GM23338 (cell line): ENCODE measurements at regions not wholly inside any gene's neighbourhood (a gene's known extent, or its start where the extent isn't known, plus 50 kb on each side); places are given as distances from the start of the nearest gene placed in this dataset.

Experiments
- ATAC-seq: fragments of 200-7000 bp; cut with Tn5 transposase; 3 replicates; pipeline ENCODE4 v1.9.1; 2020
- DNase-seq: peaks from one replicate; pipeline ENCODE4 v3.0.0-alpha.2; 2015; ENCODE audit warnings: low spot score
- H2AFZ ChIP-seq: fragments of 200-600 bp; sonication (generic); 2 replicates; pipeline ENCODE4 v1.8.0; 2016; ENCODE audit warnings: antibody characterized with exemption, mild to moderate bottlenecking, moderate library complexity
- H3F3A ChIP-seq: fragments of 200-600 bp; sonication (generic); replicated peaks from 2 replicates; pipeline ENCODE4 v1.8.0; 2017; ENCODE audit warnings: antibody characterized with exemption, mixed run types, low read depth
- H3K27ac ChIP-seq: fragments of 200-600 bp; sonication (generic); 2 replicates; pipeline ENCODE4 v1.6.1; 2016; ENCODE audit warnings: low read depth
- H3K27me3 ChIP-seq: fragments of 200-600 bp; sonication (generic); 2 replicates; pipeline ENCODE4 v1.8.0; 2016; ENCODE audit warnings: mild to moderate bottlenecking, mixed run types, moderate library complexity; ENCODE audit not compliant: insufficient read depth
- H3K36me3 ChIP-seq: fragments of 200-600 bp; sonication (generic); 2 replicates; pipeline ENCODE4 v1.8.0; 2016; ENCODE audit warnings: mild to moderate bottlenecking; ENCODE audit not compliant: insufficient read depth
- H3K4me1 ChIP-seq: fragments of 200-600 bp; sonication (generic); 2 replicates; pipeline ENCODE4 v1.8.0; 2016; ENCODE audit warnings: mild to moderate bottlenecking, moderate library complexity; ENCODE audit not compliant: insufficient read depth
- H3K4me2 ChIP-seq: fragments of 200-600 bp; sonication (generic); 2 replicates; pipeline ENCODE4 v1.7.1; 2017; ENCODE audit warnings: mixed run types
- H3K4me3 ChIP-seq: fragments of 200-600 bp; sonication (generic); 2 replicates; pipeline ENCODE4 v1.6.1; 2016; ENCODE audit warnings: mixed run types
- H3K79me2 ChIP-seq: fragments of 200-600 bp; sonication (generic); replicated peaks from 2 replicates; pipeline ENCODE4 v1.8.0; 2017; ENCODE audit warnings: mild to moderate bottlenecking; ENCODE audit not compliant: insufficient read depth
- H3K9me2 ChIP-seq: fragments of 200-600 bp; sonication (generic); 2 replicates; pipeline ENCODE4 v1.8.0; 2017; ENCODE audit not compliant: insufficient read depth
- H4K20me1 ChIP-seq: fragments of 200-600 bp; sonication (generic); replicated peaks from 2 replicates; pipeline ENCODE4 v1.8.0; 2017; ENCODE audit warnings: mild to moderate bottlenecking; ENCODE audit not compliant: insufficient read depth
- H3K27ac Mint-ChIP-seq: 2 replicates; pipeline ENCODE4 v1.8.0; 2020; ENCODE audit warnings: inconsistent platforms, mild to moderate bottlenecking, moderate library complexity, mixed read lengths
- H3K27me3 Mint-ChIP-seq: 3 replicates; pipeline ENCODE4 v1.8.0; 2022; ENCODE audit warnings: low read depth, mild to moderate bottlenecking, moderate library complexity, mixed read lengths, inconsistent platforms; ENCODE audit not compliant: insufficient read depth, poor library complexity
- H3K36me3 Mint-ChIP-seq: 3 replicates; pipeline ENCODE4 v1.8.0; 2021; ENCODE audit warnings: low read depth, mild to moderate bottlenecking, inconsistent platforms, moderate library complexity, mixed read lengths
- H3K4me1 Mint-ChIP-seq: 3 replicates; pipeline ENCODE4 v1.8.0; 2020; ENCODE audit warnings: mild to moderate bottlenecking, inconsistent platforms, mixed read lengths
- H3K4me3 Mint-ChIP-seq: 3 replicates; pipeline ENCODE4 v1.8.0; 2021; ENCODE audit warnings: moderate library complexity, mild to moderate bottlenecking, inconsistent platforms, mixed read lengths
- H3K9me3 Mint-ChIP-seq: 3 replicates; pipeline ENCODE4 v1.8.0; 2020; ENCODE audit warnings: moderate library complexity, mild to moderate bottlenecking, inconsistent platforms, mixed read lengths
- CREB1 ChIP-seq: fragments of 250-450 bp; sonication (Bioruptor Pico); IDR thresholded peaks from 2 replicates; pipeline ENCODE4 v1.5.0; 2020; ENCODE audit warnings: low read depth, mild to moderate bottlenecking, moderate library complexity
- EZH2 ChIP-seq: fragments of 200-600 bp; sonication (generic); IDR thresholded peaks from one replicate; pipeline ENCODE4 v1.8.0; 2017; ENCODE audit warnings: antibody characterized with exemption, mild to moderate bottlenecking, low read depth; ENCODE audit not compliant: unreplicated experiment
- EZH2phosphoT487 ChIP-seq: fragments of 200-600 bp; sonication (generic); IDR thresholded peaks from one replicate; pipeline ENCODE4 v1.8.1; 2018; ENCODE audit warnings: antibody characterized with exemption; ENCODE audit not compliant: unreplicated experiment
- JUNB ChIP-seq: IDR thresholded peaks from one replicate; pipeline ENCODE4 v1.6.1; 2016; ENCODE audit warnings: antibody characterized with exemption; ENCODE audit not compliant: unreplicated experiment
- NANOG ChIP-seq: IDR thresholded peaks from 2 replicates; pipeline ENCODE4 v1.6.1; 2016; ENCODE audit warnings: antibody characterized with exemption, borderline replicate concordance
- POLR2AphosphoS5 ChIP-seq: IDR thresholded peaks from 2 replicates; pipeline ENCODE4 v1.6.1; 2016; ENCODE audit warnings: antibody characterized with exemption, low read depth
- REST ChIP-seq: IDR thresholded peaks from one replicate; pipeline ENCODE4 v1.6.1; 2018; ENCODE audit warnings: antibody characterized with exemption; ENCODE audit not compliant: unreplicated experiment
- STAT1 ChIP-seq: IDR thresholded peaks from one replicate; pipeline ENCODE4 v1.6.1; 2016; ENCODE audit warnings: antibody characterized with exemption; ENCODE audit not compliant: unreplicated experiment
- ZNF114 ChIP-seq: fragments of 250-450 bp; sonication (Bioruptor Pico); IDR thresholded peaks from 2 replicates; pipeline ENCODE4 v1.5.0; 2020; ENCODE audit warnings: mild to moderate bottlenecking, moderate library complexity
- ZNF331 ChIP-seq: fragments of 250-450 bp; sonication (Bioruptor Pico); IDR thresholded peaks from 2 replicates; pipeline ENCODE4 v1.5.0; 2020; ENCODE audit warnings: low read depth, mild to moderate bottlenecking, moderate library complexity
- ZNF462 ChIP-seq: fragments of 250-450 bp; sonication (Bioruptor Pico); IDR thresholded peaks from 2 replicates; pipeline ENCODE4 v1.5.0; 2020; ENCODE audit warnings: mild to moderate bottlenecking, moderate library complexity
- TF ChIP-seq, protein P1 (sequence below), 2 experiments: fragments of 200-600 bp in 1 of 2; sonication (generic) in 1 of 2; conservative IDR thresholded peaks; 2 replicates each; pipeline versions ENCODE4 v1.5.1 to v1.6.1; 2016 to 2017; ENCODE audit warnings: antibody characterized with exemption in 2 of 2, low read depth in 2 of 2, mild to moderate bottlenecking in 2 of 2, moderate library complexity in 1 of 2

- peaks cover 14% of the 10 kb centered on the region for H3K4me1 ChIP-seq
- Mint-ChIP-seq H3K27ac (no peak overlapping the region), H3K4me1 (peaks cover 12% of the 10 kb centered on the region), H3K27me3 (no peaks in the 10 kb centered on the region), H3K4me3 (no peak overlapping the region), H3K36me3 (no peaks in the 10 kb centered on the region), H3K9me3 (no peaks in the 10 kb centered on the region; the same call in 2 of the 3 replicates)
- H3F3A ChIP-seq = no peaks in the 10 kb centered on the region
- H4K20me1 ChIP-seq = no peaks in the 10 kb centered on the region
- DNase-seq = no peak
- no peak for ATAC-seq
- no peaks in the 10 kb centered on the region for H3K27me3 ChIP-seq
- no peak overlapping the region for H3K4me3 ChIP-seq
- H3K79me2 ChIP-seq = no peaks in the 10 kb centered on the region
- no peaks in the 10 kb centered on the region for H3K36me3 ChIP-seq
- no peak overlapping the region for H3K27ac ChIP-seq
- H3K4me2 ChIP-seq = no peak overlapping the region
- no peaks in the 10 kb centered on the region; the same call in 1 of the 2 replicates for H3K9me2 ChIP-seq
- TF ChIP-seq, protein P1, sequence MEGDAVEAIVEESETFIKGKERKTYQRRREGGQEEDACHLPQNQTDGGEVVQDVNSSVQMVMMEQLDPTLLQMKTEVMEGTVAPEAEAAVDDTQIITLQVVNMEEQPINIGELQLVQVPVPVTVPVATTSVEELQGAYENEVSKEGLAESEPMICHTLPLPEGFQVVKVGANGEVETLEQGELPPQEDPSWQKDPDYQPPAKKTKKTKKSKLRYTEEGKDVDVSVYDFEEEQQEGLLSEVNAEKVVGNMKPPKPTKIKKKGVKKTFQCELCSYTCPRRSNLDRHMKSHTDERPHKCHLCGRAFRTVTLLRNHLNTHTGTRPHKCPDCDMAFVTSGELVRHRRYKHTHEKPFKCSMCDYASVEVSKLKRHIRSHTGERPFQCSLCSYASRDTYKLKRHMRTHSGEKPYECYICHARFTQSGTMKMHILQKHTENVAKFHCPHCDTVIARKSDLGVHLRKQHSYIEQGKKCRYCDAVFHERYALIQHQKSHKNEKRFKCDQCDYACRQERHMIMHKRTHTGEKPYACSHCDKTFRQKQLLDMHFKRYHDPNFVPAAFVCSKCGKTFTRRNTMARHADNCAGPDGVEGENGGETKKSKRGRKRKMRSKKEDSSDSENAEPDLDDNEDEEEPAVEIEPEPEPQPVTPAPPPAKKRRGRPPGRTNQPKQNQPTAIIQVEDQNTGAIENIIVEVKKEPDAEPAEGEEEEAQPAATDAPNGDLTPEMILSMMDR (conservative IDR thresholded peaks at IDR 0.05; ENCODE audit: low read depth in 2 of 2) = no peak
- TF ChIP-seq NANOG = no peak
- no peak for TF ChIP-seq ZNF462 (CRISPR knock-in tag)
- TF ChIP-seq REST = no peak
- TF ChIP-seq EZH2 = no peak
- no peak for TF ChIP-seq ZNF331 (CRISPR knock-in tag)
- no peak for TF ChIP-seq EZH2phosphoT487
- no peak for TF ChIP-seq JUNB
- no peak for TF ChIP-seq STAT1
- TF ChIP-seq POLR2AphosphoS5 = no peak
- no peak for TF ChIP-seq CREB1 (CRISPR knock-in tag)
- TF ChIP-seq ZNF114 (CRISPR knock-in tag) = no peak
- H2AFZ ChIP-seq = no peak overlapping the region
These were observed 80.6 kb downstream of the NPY2R start for GRCh38 chr4:155288999-155289398.
